ENCODE measurements at regions not wholly inside any gene's neighbourhood (a gene's known extent, or its start where the extent isn't known, plus 50 kb on each side); places are given as distances from the start of the nearest gene placed in this dataset.
A peak's percentile ranks its signal among the peaks of the same experiment; 100 is the strongest.

DNA sequence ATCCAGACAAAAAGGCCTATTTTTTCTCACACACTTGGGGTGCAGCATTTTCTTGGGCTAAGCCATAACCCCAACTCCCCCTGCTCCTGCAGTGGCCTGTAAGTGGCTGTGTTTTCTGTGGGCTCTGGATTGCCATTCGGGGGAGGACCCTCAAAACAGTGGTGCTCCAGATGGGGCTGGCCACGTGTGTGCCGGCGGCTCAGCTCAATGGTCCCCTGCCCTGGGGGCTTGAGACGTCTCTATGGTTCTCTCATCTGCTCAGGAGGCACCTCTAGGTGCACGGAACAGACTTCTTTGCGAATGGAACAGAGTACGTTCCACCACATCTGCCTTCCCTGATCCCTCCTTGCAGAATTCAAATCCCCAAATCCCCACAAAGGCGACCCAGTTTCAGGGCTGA, 250.0 kb upstream of the SHH start:
- H3K27ac ChIP-seq (replicated peaks; ENCODE audit: low read length): no peak overlapping the region
- H2AFZ ChIP-seq (ENCODE audit: low read length): no peak overlapping the region

DNA sequence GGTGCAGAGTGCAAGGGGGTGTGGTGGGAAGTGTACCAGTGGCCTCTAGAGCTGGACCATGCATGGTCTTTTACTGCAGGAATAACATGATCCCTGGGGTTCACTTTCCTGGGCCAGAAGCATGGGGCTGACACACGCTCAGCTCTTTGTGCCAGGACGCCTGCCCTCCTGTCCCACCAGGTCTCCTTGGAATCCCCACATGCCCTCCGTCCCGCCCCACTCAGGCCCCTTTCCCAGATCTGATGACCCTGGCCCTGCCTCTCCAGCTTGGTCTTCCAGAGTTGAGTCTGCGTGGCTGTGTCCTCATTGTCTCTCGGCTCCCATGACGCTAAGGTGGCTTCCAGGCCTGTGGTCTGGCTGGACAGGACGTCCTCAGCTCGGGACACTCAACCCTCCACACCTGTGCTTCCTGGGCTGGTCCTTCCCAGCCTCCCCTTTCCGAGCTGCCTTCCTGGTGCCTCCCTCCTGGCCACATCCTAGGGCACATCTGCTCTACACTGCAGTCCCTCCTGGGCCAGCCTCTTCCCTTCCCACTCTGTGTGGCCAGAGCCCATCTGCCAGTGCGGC, 249.5 kb upstream of the SHH start:
- H2BK12ac ChIP-seq (ENCODE audit: low read length): peak overlapping the region; percentile 35
- H4K8ac ChIP-seq (ENCODE audit: low read depth, low read length): no peak overlapping the region
- no CpG with 5 or more reads among the region's 11 CpGs for WGBS, 2 donors (ENCODE audit: extremely low coverage in 2 of 2, insufficient read length in 2 of 2, insufficient replicate concordance in 1 of 2)
- peak overlapping the region; percentile 96 for H2AK5ac ChIP-seq (ENCODE audit: low read depth, low read length)
- no peaks in the 10 kb centered on the region for H3K36me3 ChIP-seq (replicated peaks in 1 of 2; ENCODE audit: control insufficient read depth in 2 of 2, insufficient read depth in 2 of 2, low read length in 2 of 2)
- peaks cover 0 to 8% of the 10 kb centered on the region in 2 donors for H3K9me3 ChIP-seq (replicated peaks in 1 of 2; ENCODE audit: control insufficient read depth in 2 of 2, insufficient read depth in 1 of 2, low read depth in 1 of 2, low read length in 2 of 2)
- H3K27ac ChIP-seq (replicated peaks; ENCODE audit: low read length): no peak overlapping the region
- peaks cover 0 to 6% of the 10 kb centered on the region in 2 donors for H3K4me1 ChIP-seq (ENCODE audit: control insufficient read depth in 2 of 2, insufficient read depth in 1 of 2, low read depth in 1 of 2, low read length in 2 of 2)
- no peak overlapping the region for H2BK120ac ChIP-seq (ENCODE audit: low read depth, low read length)
- no peak overlapping the region for H2BK15ac ChIP-seq (ENCODE audit: low read length)
- H2BK5ac ChIP-seq (ENCODE audit: low read length): no peak overlapping the region
- DNase-seq (ENCODE audit: low spot score): no peak
- peak overlapping the region; percentile 73 for H3K18ac ChIP-seq (ENCODE audit: low read length)
- H3K4me3 ChIP-seq (ENCODE audit: low read length in 2 of 2): no peak overlapping the region
- H3K79me1 ChIP-seq (ENCODE audit: low read depth, low read length): peaks cover 2% of the 10 kb centered on the region
- H3K4ac ChIP-seq (ENCODE audit: low read length): no peak overlapping the region
- H3K9ac ChIP-seq (ENCODE audit: low read depth, low read length, poor library complexity): no peak overlapping the region
- H3K27me3 ChIP-seq (ENCODE audit: control insufficient read depth in 3 of 3, insufficient read depth in 3 of 3, low read depth in 1 of 3, low read length in 3 of 3): peaks cover 0 to 6% (median 0%) of the 10 kb centered on the region in 3 experiments
- H2AFZ ChIP-seq (ENCODE audit: low read length): no peak overlapping the region
- peak overlapping the region; percentile 1 for H3K14ac ChIP-seq (ENCODE audit: low read length)
- H4K91ac ChIP-seq (ENCODE audit: low read depth, low read length, poor library complexity): no peak overlapping the region
- no peak overlapping the region for H3K4me2 ChIP-seq (ENCODE audit: insufficient read depth, low read length, poor library complexity, severe bottlenecking)
- H3K23ac ChIP-seq (ENCODE audit: low read depth, low read length, poor library complexity): no peak overlapping the region

More for the DNA sequence above, 250.0 kb upstream of the SHH start:
- no peak overlapping the region for H4K91ac ChIP-seq (ENCODE audit: low read depth, low read length, poor library complexity)
- H3K36me3 ChIP-seq (replicated peaks in 1 of 2; ENCODE audit: control insufficient read depth in 2 of 2, insufficient read depth in 2 of 2, low read length in 2 of 2): no peaks in the 10 kb centered on the region
- no CpG with 5 or more reads among the region's 9 CpGs for WGBS, 2 donors (ENCODE audit: extremely low coverage in 2 of 2, insufficient read length in 2 of 2, insufficient replicate concordance in 1 of 2)
- H3K18ac ChIP-seq (ENCODE audit: low read length): peak overlapping the region; percentile 58
- H3K4me1 ChIP-seq (ENCODE audit: control insufficient read depth in 2 of 2, insufficient read depth in 1 of 2, low read depth in 1 of 2, low read length in 2 of 2): peaks cover 0 to 6% of the 10 kb centered on the region in 2 donors
- H4K8ac ChIP-seq (ENCODE audit: low read depth, low read length): no peak overlapping the region
- H3K4me2 ChIP-seq (ENCODE audit: insufficient read depth, low read length, poor library complexity, severe bottlenecking): no peak overlapping the region
- peaks cover 0 to 2% (median 0%) of the 10 kb centered on the region in 3 experiments for H3K27me3 ChIP-seq (ENCODE audit: control insufficient read depth in 3 of 3, insufficient read depth in 3 of 3, low read depth in 1 of 3, low read length in 3 of 3)
- no peak for DNase-seq (ENCODE audit: low spot score)
- no peak overlapping the region for H3K14ac ChIP-seq (ENCODE audit: low read length)
- peaks cover 0 to 9% of the 10 kb centered on the region in 2 donors for H3K9me3 ChIP-seq (replicated peaks in 1 of 2; ENCODE audit: control insufficient read depth in 2 of 2, insufficient read depth in 1 of 2, low read depth in 1 of 2, low read length in 2 of 2)
- H3K4ac ChIP-seq (ENCODE audit: low read length): no peak overlapping the region
- H2BK5ac ChIP-seq (ENCODE audit: low read length): no peak overlapping the region
- no peak overlapping the region for H3K9ac ChIP-seq (ENCODE audit: low read depth, low read length, poor library complexity)
- no peak overlapping the region for H2BK120ac ChIP-seq (ENCODE audit: low read depth, low read length)
- no peak overlapping the region for H2BK15ac ChIP-seq (ENCODE audit: low read length)
- H3K4me3 ChIP-seq (ENCODE audit: low read length in 2 of 2): no peak overlapping the region
- no peak overlapping the region for H3K23ac ChIP-seq (ENCODE audit: low read depth, low read length, poor library complexity)
- peak overlapping the region; percentile 96 for H2AK5ac ChIP-seq (ENCODE audit: low read depth, low read length)
- H3K79me1 ChIP-seq (ENCODE audit: low read depth, low read length): peaks cover 2% of the 10 kb centered on the region
- no peak overlapping the region for H2BK12ac ChIP-seq (ENCODE audit: low read length)

DNA sequence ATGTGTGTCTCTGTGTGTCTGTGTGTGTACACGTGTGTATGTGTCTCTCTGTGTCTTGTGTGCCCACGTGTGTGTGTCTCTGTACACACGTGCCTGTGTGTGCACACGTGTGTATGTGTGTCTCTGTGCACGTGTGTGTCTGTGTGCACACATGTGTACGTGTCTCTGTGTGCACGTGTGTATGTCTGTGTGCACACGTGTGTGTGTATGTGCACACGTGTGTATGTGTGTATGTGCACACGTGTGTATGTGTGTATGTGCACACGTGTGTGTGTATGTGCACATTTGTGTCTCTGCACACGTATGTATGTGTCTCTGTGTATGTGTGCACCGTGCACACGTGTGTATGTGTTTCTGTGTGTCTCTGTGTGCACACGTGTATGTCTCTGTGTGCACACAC, 248.7 kb upstream of the SHH start:
- H3K4me3 ChIP-seq (ENCODE audit: low read length in 2 of 2): peak overlapping the region in 1 of 2 donors; percentile 7
- no peak overlapping the region for H2BK12ac ChIP-seq (ENCODE audit: low read length)
- H2AK5ac ChIP-seq (ENCODE audit: low read depth, low read length): no peak overlapping the region
- H4K91ac ChIP-seq (ENCODE audit: low read depth, low read length, poor library complexity): no peak overlapping the region
- no peak overlapping the region for H2BK15ac ChIP-seq (ENCODE audit: low read length)
- no peak overlapping the region for H3K4ac ChIP-seq (ENCODE audit: low read length)
- H3K23ac ChIP-seq (ENCODE audit: low read depth, low read length, poor library complexity): peak overlapping the region; percentile 0
- no peak overlapping the region for H2AFZ ChIP-seq (ENCODE audit: low read length)
- H3K27ac ChIP-seq (replicated peaks; ENCODE audit: low read length): no peak overlapping the region
- peaks cover 0 to 6% of the 10 kb centered on the region in 2 donors for H3K4me1 ChIP-seq (ENCODE audit: control insufficient read depth in 2 of 2, insufficient read depth in 1 of 2, low read depth in 1 of 2, low read length in 2 of 2)
- no peak overlapping the region for H3K4me2 ChIP-seq (ENCODE audit: insufficient read depth, low read length, poor library complexity, severe bottlenecking)
- no peak overlapping the region for H2BK120ac ChIP-seq (ENCODE audit: low read depth, low read length)
- peak overlapping the region; percentile 32 for H3K9ac ChIP-seq (ENCODE audit: low read depth, low read length, poor library complexity)
- WGBS, 2 donors (ENCODE audit: extremely low coverage in 2 of 2, insufficient read length in 2 of 2, insufficient replicate concordance in 1 of 2): no CpG with 5 or more reads among the region's 15 CpGs
- no peak overlapping the region for H2BK5ac ChIP-seq (ENCODE audit: low read length)
- peak overlapping the region; percentile 43 for H4K8ac ChIP-seq (ENCODE audit: low read depth, low read length)
- peaks cover 0 to 12% (median 0%) of the 10 kb centered on the region in 3 experiments for H3K27me3 ChIP-seq (ENCODE audit: control insufficient read depth in 3 of 3, insufficient read depth in 3 of 3, low read depth in 1 of 3, low read length in 3 of 3)
- H3K18ac ChIP-seq (ENCODE audit: low read length): no peak overlapping the region
- DNase-seq (ENCODE audit: low spot score): no peak
- peaks cover 0 to 6% of the 10 kb centered on the region in 2 donors for H3K9me3 ChIP-seq (replicated peaks in 1 of 2; ENCODE audit: control insufficient read depth in 2 of 2, insufficient read depth in 1 of 2, low read depth in 1 of 2, low read length in 2 of 2)
- peak overlapping the region; percentile 59 for H3K14ac ChIP-seq (ENCODE audit: low read length)
- H3K36me3 ChIP-seq (replicated peaks in 1 of 2; ENCODE audit: control insufficient read depth in 2 of 2, insufficient read depth in 2 of 2, low read length in 2 of 2): no peaks in the 10 kb centered on the region
- peaks cover 2% of the 10 kb centered on the region for H3K79me1 ChIP-seq (ENCODE audit: low read depth, low read length)

DNA sequence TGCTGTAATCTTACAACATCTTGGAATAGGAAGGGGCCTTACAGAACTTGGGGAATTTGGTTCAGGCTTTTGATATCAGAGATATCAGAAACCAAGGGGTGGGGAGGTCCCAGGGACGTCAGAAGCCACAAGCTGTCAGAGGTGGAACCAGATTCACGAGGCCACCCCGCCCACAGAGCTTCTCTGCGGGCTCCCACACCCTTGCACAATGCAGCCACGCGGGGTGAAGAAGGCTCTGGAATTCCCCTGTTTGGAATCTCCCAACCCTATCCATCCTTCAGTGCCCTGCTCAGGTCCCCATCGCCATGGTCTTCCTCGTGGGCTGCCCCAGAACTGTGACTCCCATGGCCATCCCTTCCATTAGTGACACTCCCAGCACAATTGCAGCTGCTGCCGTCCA, 247.1 kb upstream of the SHH start:
- Histone ChIP-seq H3K14ac (ENCODE audit: low read length) (no peak overlapping the region), H4K91ac (ENCODE audit: low read depth, low read length, poor library complexity) (no peak overlapping the region), H3K4ac (ENCODE audit: low read length) (no peak overlapping the region), H3K79me1 (ENCODE audit: low read depth, low read length) (peaks cover 2% of the 10 kb centered on the region), H2BK5ac (ENCODE audit: low read length) (no peak overlapping the region), H3K27me3 (ENCODE audit: control insufficient read depth in 3 of 3, insufficient read depth in 3 of 3, low read depth in 1 of 3, low read length in 3 of 3) (peaks cover 0 to 13% (median 0%) of the 10 kb centered on the region in 3 experiments), H3K27ac (replicated peaks; ENCODE audit: low read length) (no peak overlapping the region), H3K4me2 (ENCODE audit: insufficient read depth, low read length, poor library complexity, severe bottlenecking) (no peak overlapping the region), H3K9ac (ENCODE audit: low read depth, low read length, poor library complexity) (no peak overlapping the region), H3K4me3 (ENCODE audit: low read length in 2 of 2) (no peak overlapping the region), H2AFZ (ENCODE audit: low read length) (no peak overlapping the region), H3K9me3 (replicated peaks in 1 of 2; ENCODE audit: control insufficient read depth in 2 of 2, insufficient read depth in 1 of 2, low read depth in 1 of 2, low read length in 2 of 2) (peaks cover 0 to 6% of the 10 kb centered on the region in 2 donors), H3K36me3 (replicated peaks in 1 of 2; ENCODE audit: control insufficient read depth in 2 of 2, insufficient read depth in 2 of 2, low read length in 2 of 2) (no peaks in the 10 kb centered on the region), H2BK12ac (ENCODE audit: low read length) (no peak overlapping the region), H2BK120ac (ENCODE audit: low read depth, low read length) (no peak overlapping the region), H2BK15ac (ENCODE audit: low read length) (no peak overlapping the region), H3K18ac (ENCODE audit: low read length) (no peak overlapping the region), H2AK5ac (ENCODE audit: low read depth, low read length) (no peak overlapping the region), H3K4me1 (ENCODE audit: control insufficient read depth in 2 of 2, insufficient read depth in 1 of 2, low read depth in 1 of 2, low read length in 2 of 2) (peaks cover 0 to under 1% of the 10 kb centered on the region in 2 donors), H4K8ac (ENCODE audit: low read depth, low read length) (no peak overlapping the region), H3K23ac (ENCODE audit: low read depth, low read length, poor library complexity) (no peak overlapping the region)
- WGBS, 2 donors (ENCODE audit: extremely low coverage in 2 of 2, insufficient read length in 2 of 2, insufficient replicate concordance in 1 of 2): no CpG with 5 or more reads among the region's 9 CpGs
- no peak for DNase-seq (ENCODE audit: low spot score)
